T-helper 1 cell (primary cell): ENCODE measurements at regions not wholly inside any gene's neighbourhood (a gene's known extent, or its start where the extent isn't known, plus 50 kb on each side); places are given as distances from the start of the nearest gene placed in this dataset.

Source experiments
- DNase-seq, 5 donors: peaks; one replicate each; pipeline ENCODE4 v3.0.0-alpha.2; 2012 to 2020

- no peak for DNase-seq
These were observed 225.5 kb upstream of the POU2AF2 start for GRCh38 chr11:111019871-111020670.

GRCh38 chr11:111019451-111019850 is 226.1 kb upstream of the POU2AF2 start:
- no peak for DNase-seq

GRCh38 chr11:111018566-111018965 is 227.0 kb upstream of the POU2AF2 start:
- no peak for DNase-seq

- DNase-seq, result no peak
These were observed 233.0 kb upstream of the POU2AF2 start for GRCh38 chr11:111012491-111012890.

- DNase-seq, result no peak
These were observed 234.3 kb upstream of the POU2AF2 start for GRCh38 chr11:111011275-111011594.

- no peak for DNase-seq
These were observed 234.9 kb upstream of the POU2AF2 start for GRCh38 chr11:111010391-111011274.

- no peak for DNase-seq
These were observed 239.3 kb upstream of the POU2AF2 start for GRCh38 chr11:111006227-111006626.

GRCh38 chr11:111001986-111002611 is 243.4 kb upstream of the POU2AF2 start:
- DNase-seq, result no peak

GRCh38 chr11:111001081-111001430 is 244.5 kb upstream of the POU2AF2 start:
- DNase-seq, result no peak

GRCh38 chr11:111000400-111001080 is 245.0 kb upstream of the POU2AF2 start:
- no peak for DNase-seq

- DNase-seq, result no peak
These were observed 253.0 kb upstream of the POU2AF2 start for GRCh38 chr11:110992481-110992880.

- DNase-seq, result no peak
These were observed 253.7 kb upstream of the POU2AF2 start for GRCh38 chr11:110991661-110992355.

- no peak for DNase-seq
These were observed 255.2 kb upstream of the POU2AF2 start for GRCh38 chr11:110990311-110990710.

- no peak for DNase-seq
These were observed 255.9 kb upstream of the POU2AF2 start for GRCh38 chr11:110989428-110990133.

GRCh38 chr11:110988671-110989070 is 256.9 kb upstream of the POU2AF2 start:
- DNase-seq, result no peak

- DNase-seq, result no peak
These were observed 259.5 kb upstream of the POU2AF2 start for GRCh38 chr11:110986016-110986415.

GRCh38 chr11:110985547-110985946 is 260.0 kb upstream of the POU2AF2 start:
- no peak for DNase-seq

- DNase-seq, result no peak
These were observed 260.8 kb upstream of the POU2AF2 start for GRCh38 chr11:110984693-110985092.

- DNase-seq, result no peak
These were observed 261.4 kb upstream of the POU2AF2 start for GRCh38 chr11:110984147-110984546.

- DNase-seq, result no peak
These were observed 263.3 kb upstream of the POU2AF2 start for GRCh38 chr11:110982214-110982613.

GRCh38 chr11:110979696-110980095 is 265.8 kb upstream of the POU2AF2 start:
- DNase-seq, result no peak

GRCh38 chr11:110977661-110978060 is 265.4 kb upstream of the ARHGAP20 start:
- DNase-seq, result no peak
